ENCODE measurements at regions not wholly inside any gene's neighbourhood (a gene's known extent, or its start where the extent isn't known, plus 50 kb on each side); places are given as distances from the start of the nearest gene placed in this dataset.

GRCh38 chr18:61953161-61953560 lies 60.4 kb upstream of the RNF152 start:
- no peak for TF ChIP-seq POLR2A (IDR thresholded peaks at IDR 0.05; ENCODE audit: low read length)
- TF ChIP-seq CTCF (IDR thresholded peaks at IDR 0.05): no peak
- TF ChIP-seq ZSCAN20 (CRISPR knock-in tag; IDR thresholded peaks at IDR 0.05): no peak
- TF ChIP-seq CHD2 (IDR thresholded peaks at IDR 0.05; ENCODE audit: low read length, partially characterized antibody): no peak
- no peak for TF ChIP-seq JUNB (IDR thresholded peaks at IDR 0.05)
- no peak for TF ChIP-seq E2F6 (IDR thresholded peaks at IDR 0.05; ENCODE audit: borderline replicate concordance, low read depth)
- no peak for TF ChIP-seq RFX5 (IDR thresholded peaks at IDR 0.05)
